ENCODE measurements at regions not wholly inside any gene's neighbourhood (a gene's known extent, or its start where the extent isn't known, plus 50 kb on each side); places are given as distances from the start of the nearest gene placed in this dataset.

GRCh38 chr7:121451367-121452094 lies 55.4 kb upstream of the FAM3C start:
- RAD21 ChIA-PET (ENCODE audit: low non-redundant PET in 1 of 2, low total read pairs in 2 of 2, uncharacterized antibody in 2 of 2, unreplicated experiment in 2 of 2): no interaction called here
- Histone ChIP-seq H3K27me3 (ENCODE audit: insufficient read depth, low read length) (no peaks in the 10 kb centered on the region), H3K4me3 (replicated peaks in 1 of 2; ENCODE audit: low read depth in 1 of 2, low read length in 2 of 2) (no peak overlapping the region), H3K36me3 (ENCODE audit: control insufficient read depth in 1 of 2, insufficient read depth in 2 of 2, low read length in 2 of 2) (no peaks in the 10 kb centered on the region), H4K20me1 (ENCODE audit: insufficient read depth) (no peaks in the 10 kb centered on the region), H3K79me2 (ENCODE audit: insufficient read depth, low read length) (no peaks in the 10 kb centered on the region), H3K4me2 (ENCODE audit: low read length) (no peak overlapping the region), H3K4me1 (ENCODE audit: control insufficient read depth in 1 of 2, insufficient read depth in 2 of 2, low read length in 2 of 2) (no peaks in the 10 kb centered on the region), H3K27ac (ENCODE audit: low read depth, low read length) (no peak overlapping the region), H3K9ac (ENCODE audit: low read length) (no peak overlapping the region), H3K9me2 (ENCODE audit: insufficient read depth) (no peaks in the 10 kb centered on the region), H3K9me3 (ENCODE audit: control insufficient read depth in 1 of 2, insufficient read depth in 1 of 2, low read depth in 1 of 2, low read length in 2 of 2) (no peaks in the 10 kb centered on the region; a peak in 1 of 4 replicates), H2AFZ (ENCODE audit: low read depth, low read length, poor library complexity, severe bottlenecking) (peak overlapping the region; percentile 29)
- no peak for ATAC-seq
- intact Hi-C loops (cut with micrococcal nuclease): no loop called here
- POLR2A ChIA-PET: no interaction called here
- no TSS peak for BruUV-seq (replicated peaks)
- CTCF ChIA-PET: no interaction called here
- TF ChIP-seq EGR1 (IDR thresholded peaks at IDR 0.05; ENCODE audit: low read depth) (no peak), REST (IDR thresholded peaks at IDR 0.05; ENCODE audit: low read depth) (no peak), MAX (IDR thresholded peaks at IDR 0.05) (no peak), EZH2phosphoT487 (IDR thresholded peaks at IDR 0.05; ENCODE audit: borderline replicate concordance) (no peak)
- DNase-seq (ENCODE audit: low read depth, low spot score): no peak
